ENCODE measurements at regions not wholly inside any gene's neighbourhood (a gene's known extent, or its start where the extent isn't known, plus 50 kb on each side); places are given as distances from the start of the nearest gene placed in this dataset.

- no TSS peak for BruUV-seq (replicated peaks)
- ChIA-PET POLR2A (no interaction called here), CTCF (no interaction called here)
- Histone ChIP-seq H3K9me3 (no peaks in the 10 kb centered on the region), H3K4me3 (ENCODE audit: low read depth, low read length) (no peak overlapping the region), H3K36me3 (ENCODE audit: control insufficient read depth, insufficient read depth, low read length) (no peaks in the 10 kb centered on the region), H3K4me1 (0 out of 2 replicates have a peak, but pooled peaks cover 7% of the 10 kb centered on the region), H3K27me3 (replicated peaks; ENCODE audit: control insufficient read depth, insufficient read depth, low read length) (no peaks in the 10 kb centered on the region)
- Mint-ChIP-seq H3K9me3 (ENCODE audit: unreplicated experiment) (no peaks in the 10 kb centered on the region), H3K36me3 (ENCODE audit: insufficient read depth, unreplicated experiment) (no peaks in the 10 kb centered on the region), H3K27ac (ENCODE audit: unreplicated experiment) (no peak overlapping the region), H3K4me1 (ENCODE audit: low read depth, unreplicated experiment) (peaks cover 19% of the 10 kb centered on the region), H3K4me3 (ENCODE audit: unreplicated experiment) (no peak overlapping the region), H3K27me3 (ENCODE audit: insufficient read depth, unreplicated experiment) (no peaks in the 10 kb centered on the region)
- intact Hi-C loops (cut with micrococcal nuclease; ENCODE audit: unreplicated experiment), result no loop called here
- TF ChIP-seq CTCF (IDR thresholded peaks at IDR 0.05; ENCODE audit: insufficient read depth in 1 of 2, low read depth in 1 of 2, low read length in 1 of 2, severe bottlenecking in 1 of 2, unreplicated experiment in 1 of 2), result no peak
- no peak for DNase-seq
Measured at GRCh38 chr6:108744244-108744972, 103.8 kb upstream of the ARMC2 start.

- H3K4me3 Mint-ChIP-seq (ENCODE audit: unreplicated experiment), result no peak overlapping the region
- Histone ChIP-seq H3K4me1 (0 out of 2 replicates have a peak, but pooled peaks cover 7% of the 10 kb centered on the region), H3K4me3 (ENCODE audit: low read depth, low read length) (no peak overlapping the region), H3K9me3 (no peaks in the 10 kb centered on the region), H3K27me3 (replicated peaks; ENCODE audit: control insufficient read depth, insufficient read depth, low read length) (no peaks in the 10 kb centered on the region), H3K36me3 (ENCODE audit: control insufficient read depth, insufficient read depth, low read length) (no peaks in the 10 kb centered on the region)
- H3K27ac Mint-ChIP-seq (ENCODE audit: unreplicated experiment), result no peak overlapping the region
- H3K4me1 Mint-ChIP-seq (ENCODE audit: low read depth, unreplicated experiment), result peaks cover 19% of the 10 kb centered on the region
- no peaks in the 10 kb centered on the region for H3K27me3 Mint-ChIP-seq (ENCODE audit: insufficient read depth, unreplicated experiment)
- intact Hi-C loops (cut with micrococcal nuclease; ENCODE audit: unreplicated experiment), result no loop called here
- CTCF ChIA-PET, result no interaction called here
- no peaks in the 10 kb centered on the region for H3K36me3 Mint-ChIP-seq (ENCODE audit: insufficient read depth, unreplicated experiment)
- no TSS peak for BruUV-seq (replicated peaks)
- POLR2A ChIA-PET, result no interaction called here
- TF ChIP-seq CTCF (IDR thresholded peaks at IDR 0.05; ENCODE audit: insufficient read depth in 1 of 2, low read depth in 1 of 2, low read length in 1 of 2, severe bottlenecking in 1 of 2, unreplicated experiment in 1 of 2), result no peak
- no peaks in the 10 kb centered on the region for H3K9me3 Mint-ChIP-seq (ENCODE audit: unreplicated experiment)
- DNase-seq, result no peak
Measured at GRCh38 chr6:108744996-108745395, 103.2 kb upstream of the ARMC2 start.

- CTCF ChIA-PET, result interaction anchor here (0.6 kb wide), 1 partner anchor 8 kb away, joined by 4 read pairs; no protein-coding TSS in a partner anchor
- Mint-ChIP-seq H3K27me3 (ENCODE audit: insufficient read depth, unreplicated experiment) (no peaks in the 10 kb centered on the region), H3K4me1 (ENCODE audit: low read depth, unreplicated experiment) (peaks cover 19% of the 10 kb centered on the region), H3K27ac (ENCODE audit: unreplicated experiment) (no peak overlapping the region), H3K36me3 (ENCODE audit: insufficient read depth, unreplicated experiment) (no peaks in the 10 kb centered on the region), H3K9me3 (ENCODE audit: unreplicated experiment) (no peaks in the 10 kb centered on the region), H3K4me3 (ENCODE audit: unreplicated experiment) (no peak overlapping the region)
- POLR2A ChIA-PET, result no interaction called here
- Histone ChIP-seq H3K9me3 (no peaks in the 10 kb centered on the region), H3K36me3 (ENCODE audit: control insufficient read depth, insufficient read depth, low read length) (no peaks in the 10 kb centered on the region), H3K27me3 (replicated peaks; ENCODE audit: control insufficient read depth, insufficient read depth, low read length) (no peaks in the 10 kb centered on the region), H3K4me1 (0 out of 2 replicates have a peak, but pooled peaks cover 7% of the 10 kb centered on the region), H3K4me3 (ENCODE audit: low read depth, low read length) (no peak overlapping the region)
- TF ChIP-seq CTCF (IDR thresholded peaks at IDR 0.05; ENCODE audit: insufficient read depth in 1 of 2, low read depth in 1 of 2, low read length in 1 of 2, severe bottlenecking in 1 of 2, unreplicated experiment in 1 of 2), result no peak
- DNase-seq, result no peak
- BruUV-seq (replicated peaks), result no TSS peak
- intact Hi-C loops (cut with micrococcal nuclease; ENCODE audit: unreplicated experiment), result no loop called here
Measured at GRCh38 chr6:108745664-108746336, 102.4 kb upstream of the ARMC2 start.

Measured in Caco-2 (cell line).